HG02678 (cell line): ENCODE measurements at regions not wholly inside any gene's neighbourhood (a gene's known extent, or its start where the extent isn't known, plus 50 kb on each side); places are given as distances from the start of the nearest gene placed in this dataset.

Source experiments
- ATAC-seq: cut with Tn5 transposase; IDR thresholded peaks from one replicate; pipeline ENCODE4 v1.9.1; 2021; ENCODE audit warnings: mild to moderate bottlenecking, moderate library complexity; ENCODE audit not compliant: unreplicated experiment

- no peak for ATAC-seq
Measured at GRCh38 chr10:57225920-57226319, 864.9 kb upstream of the ZWINT start.

DNA sequence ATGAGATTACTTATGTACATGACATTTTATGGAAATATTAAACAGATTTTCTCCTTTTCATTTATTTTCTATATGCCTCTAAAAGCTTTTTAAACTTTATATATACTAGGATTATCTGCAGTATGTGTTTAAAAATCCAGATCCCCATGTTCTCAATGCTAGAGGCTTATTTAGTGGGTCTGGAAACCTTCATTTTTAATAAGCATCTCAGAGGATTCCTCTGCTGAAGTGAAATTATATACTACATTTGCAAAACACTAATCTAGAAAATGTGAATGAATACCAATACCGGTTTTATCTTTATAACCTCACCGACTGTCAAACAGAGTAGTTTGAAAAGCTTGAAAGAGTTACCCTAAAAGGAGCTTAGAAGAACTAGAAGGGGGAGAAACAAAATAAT lies 863.8 kb upstream of the ZWINT start:
- no peak for ATAC-seq

DNA sequence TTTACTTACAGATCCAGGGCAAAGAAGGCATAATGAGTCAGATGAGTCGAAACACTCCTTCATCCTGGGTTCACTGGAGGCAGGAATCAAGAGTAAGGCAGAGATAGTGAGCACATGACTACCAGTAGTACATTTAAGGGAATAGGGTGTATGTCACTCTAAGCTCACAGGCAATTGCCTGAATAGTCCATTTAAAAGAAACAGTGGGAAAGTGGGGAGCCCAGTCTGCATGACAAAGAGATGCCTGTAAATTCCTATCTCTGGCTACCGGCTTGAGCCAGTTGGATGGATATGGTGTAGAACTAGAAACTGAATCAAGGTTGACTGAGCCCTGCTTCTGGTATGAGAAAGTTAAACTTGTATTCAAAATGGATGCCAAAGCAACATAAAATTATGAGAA lies 861.5 kb upstream of the ZWINT start:
- ATAC-seq: no peak

- ATAC-seq: no peak
Measured at GRCh38 chr10:57222129-57222528, 861.1 kb upstream of the ZWINT start.

- no peak for ATAC-seq
Measured at GRCh38 chr10:57221674-57222073, 860.6 kb upstream of the ZWINT start.

- no peak for ATAC-seq
Measured at GRCh38 chr10:57218382-57218781, 857.3 kb upstream of the ZWINT start.

DNA sequence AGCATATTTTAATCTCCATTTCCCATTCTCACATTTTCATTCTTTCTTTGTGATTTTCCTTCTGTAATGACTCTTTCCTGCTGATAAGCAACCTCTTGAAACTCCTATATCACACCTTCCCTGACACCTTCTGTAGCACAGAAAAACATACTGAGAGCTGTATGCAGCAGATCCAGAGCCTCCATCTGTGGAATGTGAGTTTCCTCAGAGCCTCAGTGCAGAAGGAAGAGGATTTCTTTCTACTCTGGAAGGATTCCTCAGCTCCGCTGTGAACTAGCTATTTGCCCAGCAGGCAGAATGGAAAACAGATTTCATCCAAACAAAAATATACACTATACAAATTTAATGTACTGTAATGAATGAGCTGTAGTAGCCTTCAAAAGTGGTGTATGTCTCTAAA lies 841.3 kb upstream of the ZWINT start:
- ATAC-seq: no peak

GRCh38 chr10:57188846-57189245 lies 827.8 kb upstream of the ZWINT start:
- ATAC-seq: no peak

DNA sequence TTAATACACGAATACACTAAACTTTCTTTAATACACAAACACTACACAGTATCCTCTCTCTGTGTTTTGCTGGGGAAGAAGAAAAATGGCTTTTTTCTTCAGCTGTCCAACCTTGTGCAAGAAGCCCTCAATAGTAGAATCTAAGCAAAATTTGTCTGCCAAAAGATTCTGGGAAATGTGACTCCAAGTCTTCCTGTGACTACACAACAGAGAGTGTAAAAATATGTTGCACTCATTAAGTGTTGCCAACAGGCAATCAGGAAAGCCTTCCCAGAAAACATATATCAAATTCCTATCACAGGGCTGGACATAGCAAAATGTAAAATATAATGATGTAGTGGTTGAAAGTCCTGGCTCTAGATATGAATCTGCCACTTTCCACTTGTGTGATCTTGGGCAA lies 825.1 kb upstream of the ZWINT start:
- ATAC-seq: no peak

GRCh38 chr10:57169597-57169996 lies 808.5 kb upstream of the ZWINT start:
- no peak for ATAC-seq

DNA sequence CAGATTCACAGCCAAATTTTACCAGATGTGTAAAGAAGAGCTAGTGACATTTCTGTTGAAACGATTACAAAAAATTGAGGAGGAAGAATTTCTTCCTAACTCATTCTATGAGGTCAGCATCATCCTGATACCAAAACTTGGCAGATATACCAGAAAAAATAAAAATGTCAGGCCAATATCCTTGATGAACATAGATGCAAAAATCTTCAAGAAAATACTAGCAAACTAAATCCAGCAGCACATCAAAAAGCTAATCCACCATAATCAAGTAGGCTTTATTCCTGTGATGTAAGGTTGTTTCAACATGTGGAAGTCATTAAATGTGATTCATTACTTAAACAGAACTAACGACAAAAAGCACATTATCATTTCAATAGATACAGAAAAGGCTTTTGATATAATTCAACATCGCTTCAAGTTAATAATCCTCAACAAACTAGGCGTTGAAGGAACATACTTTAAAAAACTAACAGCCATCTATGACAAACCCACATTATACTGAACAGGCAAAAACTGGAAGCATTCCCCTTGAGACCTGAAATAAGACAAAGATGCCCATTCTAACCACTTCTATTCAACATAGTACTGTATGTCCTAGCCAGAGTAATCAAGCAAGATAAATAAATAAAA lies 807.7 kb upstream of the ZWINT start:
- ATAC-seq: no peak

DNA sequence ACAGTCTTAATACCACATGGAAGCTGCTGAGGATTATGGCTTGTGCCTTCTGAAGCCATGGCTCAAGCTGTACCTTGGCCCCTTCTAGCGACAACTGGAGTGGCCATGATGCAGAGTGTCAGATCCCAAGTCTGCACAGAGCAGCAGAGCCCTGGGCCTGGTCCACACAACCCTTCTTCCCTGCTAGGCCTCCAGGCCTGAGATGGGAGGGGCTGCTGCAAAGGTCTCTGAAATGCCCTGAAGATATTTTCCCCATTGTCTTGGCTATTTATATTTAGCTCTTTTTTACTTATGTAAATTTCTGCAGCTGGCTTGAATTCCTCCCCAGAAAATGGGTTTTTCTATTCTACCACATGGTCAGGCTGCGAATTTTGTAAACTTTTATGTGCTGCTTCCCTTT lies 804.6 kb upstream of the ZWINT start:
- no peak for ATAC-seq

GRCh38 chr10:57162231-57162630 lies 801.2 kb upstream of the ZWINT start:
- ATAC-seq: no peak

DNA sequence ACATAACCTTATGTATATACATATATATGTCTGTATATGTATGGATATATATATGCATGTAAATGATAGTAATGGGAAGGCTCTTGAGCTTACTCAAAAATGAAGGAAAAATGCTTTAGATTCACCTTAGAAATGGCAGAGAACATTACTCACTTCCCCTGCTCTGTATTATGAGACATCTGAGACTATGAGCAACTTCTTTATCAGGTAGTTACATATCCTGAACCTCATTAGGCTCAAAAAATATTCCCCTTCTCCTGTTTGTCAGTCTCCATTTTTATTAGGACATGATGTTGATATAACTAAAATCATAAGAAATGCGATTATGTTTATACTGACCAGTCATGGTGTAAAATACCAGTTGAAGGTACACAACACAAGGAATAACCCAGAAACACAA lies 800.1 kb upstream of the ZWINT start:
- no peak for ATAC-seq

- peak; percentile 71 for ATAC-seq
Measured at GRCh38 chr10:57145548-57145947, 784.5 kb upstream of the ZWINT start.

DNA sequence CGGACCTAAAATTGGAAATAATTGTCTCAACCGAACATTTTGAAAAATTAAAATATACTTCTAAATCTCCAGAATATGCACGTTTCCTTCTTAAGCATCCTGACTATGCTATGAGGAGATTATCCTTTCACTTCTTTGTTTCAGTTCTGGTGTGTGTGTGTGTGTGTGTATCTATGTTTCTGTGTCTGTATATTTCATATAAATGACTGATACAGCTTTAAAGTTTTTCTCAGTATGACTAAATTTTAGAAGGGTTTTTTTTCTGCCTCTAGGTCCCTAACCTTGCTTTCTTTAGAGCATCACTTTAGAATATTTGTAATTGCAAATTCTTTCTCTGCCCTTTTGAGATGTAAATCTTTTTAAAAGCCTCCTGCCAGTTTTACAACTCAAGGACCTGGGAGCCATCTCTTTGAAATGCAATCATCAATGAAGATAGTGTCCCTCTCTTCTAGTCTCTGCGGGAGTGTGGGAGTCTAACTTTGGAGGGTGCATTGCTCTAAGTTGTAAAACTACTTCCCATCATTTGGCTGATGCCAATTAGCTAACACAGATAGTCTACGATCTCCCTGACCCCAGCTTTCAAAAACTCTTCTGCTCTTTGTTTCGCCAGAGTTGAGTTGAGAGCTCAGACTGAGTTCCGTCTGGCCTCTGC lies 782.0 kb upstream of the ZWINT start:
- ATAC-seq: peak; percentile 74

DNA sequence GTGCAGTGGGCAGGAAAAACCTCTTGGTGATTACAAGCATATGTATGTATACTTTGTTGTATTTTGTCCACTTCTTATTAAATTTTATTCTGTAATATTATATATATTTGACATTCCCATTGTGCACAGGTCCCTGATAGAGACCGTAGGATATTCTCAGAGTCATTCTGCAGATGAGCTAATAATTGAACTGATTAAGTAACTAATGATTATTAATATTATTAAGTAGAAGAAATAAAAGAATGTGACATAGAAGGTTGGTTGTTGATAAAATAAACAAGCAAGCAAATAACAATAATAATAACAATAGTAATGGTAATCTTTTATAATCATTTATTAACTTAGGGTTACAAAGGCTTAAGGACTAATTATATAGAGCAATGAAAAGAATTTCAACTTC lies 780.6 kb upstream of the ZWINT start:
- ATAC-seq: no peak

GRCh38 chr10:57119684-57120083 lies 758.6 kb upstream of the ZWINT start:
- no peak for ATAC-seq

DNA sequence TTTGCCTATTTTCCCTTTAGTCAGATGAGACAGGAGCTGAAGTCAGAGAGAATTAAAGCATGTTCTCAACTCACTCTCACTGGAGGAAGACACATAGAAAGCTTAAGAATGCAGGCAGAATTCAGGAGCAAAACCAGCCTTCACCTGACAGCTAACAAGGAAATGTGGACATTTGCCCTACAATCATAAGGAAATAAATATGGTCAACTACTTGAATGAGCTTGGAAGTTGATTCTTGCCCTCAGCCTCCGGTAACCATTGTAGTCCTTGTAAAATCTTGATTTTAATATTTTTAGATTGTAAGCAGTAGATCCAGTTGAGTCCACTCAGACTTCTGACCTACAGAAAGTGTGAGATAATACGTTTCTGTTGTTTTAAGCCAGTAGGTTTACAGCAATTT lies 752.5 kb upstream of the ZWINT start:
- no peak for ATAC-seq

DNA sequence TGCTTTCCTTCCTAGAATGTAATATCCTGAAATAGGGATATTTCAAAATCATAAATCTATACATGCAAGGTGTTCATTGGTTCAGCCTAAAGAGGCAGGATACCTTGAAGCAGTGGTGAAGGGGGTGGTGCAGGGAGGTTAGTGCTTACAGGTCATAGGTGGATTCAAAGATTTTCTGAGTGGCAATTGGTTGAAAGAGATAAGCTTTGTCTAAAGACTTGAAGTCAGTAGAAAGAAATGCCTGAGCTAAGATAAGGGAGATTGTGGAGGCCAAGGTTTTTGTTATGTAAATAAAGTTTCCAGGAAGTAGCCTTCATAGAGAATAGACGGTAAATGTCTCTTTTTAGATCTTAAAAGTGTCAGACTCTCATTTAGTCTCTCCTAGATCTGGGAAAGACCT lies 741.2 kb upstream of the ZWINT start:
- ATAC-seq: no peak

DNA sequence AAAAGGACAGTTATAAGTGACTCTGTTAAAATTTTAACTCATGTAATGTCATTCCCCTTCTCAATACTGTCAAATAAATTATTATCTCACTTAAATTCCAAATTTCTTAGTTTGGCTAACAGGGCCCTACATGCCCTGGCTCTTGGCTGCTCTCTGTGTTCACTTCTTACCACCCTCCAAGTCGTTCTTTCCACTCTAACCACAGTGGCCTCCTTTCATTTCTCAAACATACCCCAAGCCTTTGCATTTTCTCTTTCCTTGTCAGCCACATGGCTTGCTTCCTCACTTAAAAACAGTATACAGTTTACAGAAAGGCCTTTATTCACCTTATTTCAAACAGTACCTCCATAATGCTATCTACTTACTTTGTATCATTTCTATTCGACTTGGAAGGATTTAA lies 737.1 kb upstream of the ZWINT start:
- peak; percentile 48 for ATAC-seq

GRCh38 chr10:57096044-57096443 lies 735.0 kb upstream of the ZWINT start:
- no peak for ATAC-seq

DNA sequence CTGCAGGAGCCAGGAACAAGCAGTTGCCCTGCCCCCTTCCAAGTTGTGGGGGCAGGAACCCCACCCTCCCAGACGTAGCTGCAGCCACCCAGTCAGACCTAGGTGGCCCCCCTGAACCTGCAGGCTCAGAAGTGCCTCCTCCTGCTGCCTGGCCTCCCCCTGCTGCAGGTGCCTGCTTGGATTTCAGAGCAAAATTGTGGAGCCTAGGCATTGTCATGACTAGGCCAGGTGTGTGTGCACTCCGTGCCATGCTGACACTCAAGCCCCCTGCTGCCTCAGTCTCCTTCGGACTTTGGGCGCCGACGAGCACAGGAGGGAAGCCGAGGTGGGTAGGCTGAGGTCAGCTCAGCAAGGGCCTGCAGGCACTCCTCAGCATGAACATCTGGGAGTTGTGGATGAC lies 733.9 kb upstream of the ZWINT start:
- no peak for ATAC-seq
